HCT116 (cell line): ENCODE measurements at regions not wholly inside any gene's neighbourhood (a gene's known extent, or its start where the extent isn't known, plus 50 kb on each side); places are given as distances from the start of the nearest gene placed in this dataset.

Experiments used
- ATAC-seq: fragments of 200-7000 bp; cut with Tn5 transposase; 2 replicates; pipeline ENCODE4 v1.9.1; 2020; ENCODE audit warnings: mild to moderate bottlenecking, moderate library complexity
- BruUV-seq: library from RNA; stranded (reverse); fragments of 400-500 nt; replicated peaks from 2 replicates; lab custom pipeline; 2021; lab: Mats Ljungman, UMichigan
- CTCF ChIA-PET: fragments of 300-600 bp; sonication (Branson Sonifier 250); formaldehyde crosslinking; loops from one replicate; lab custom pipeline; 2021; ENCODE audit warnings: antibody characterized with exemption; lab: Charles Lee
- POLR2A ChIA-PET: fragments of 300-600, 350-600 bp; sonication (Branson Sonifier 250); formaldehyde crosslinking; loops from one replicate; lab custom pipeline; 2021; ENCODE audit warnings: antibody characterized with exemption; lab: Charles Lee
- RAD21 ChIA-PET, 2 experiments: fragments of 300-600 bp; sonication (Branson Sonifier 250); formaldehyde crosslinking; loops; one replicate each; lab custom pipeline; 2023; ENCODE audit warnings: low total read pairs in 2 of 2; ENCODE audit not compliant: uncharacterized antibody in 2 of 2, unreplicated experiment in 2 of 2, low non-redundant PET in 1 of 2; lab: Charles Lee
- DNase-seq: peaks from one replicate; pipeline ENCODE4 v3.0.0-alpha.2; 2010; ENCODE audit warnings: low read depth, low spot score
- H2AFZ ChIP-seq: fragments of 200-600 bp; shearing (Covaris generic), sonication (generic); 2 replicates; pipeline ENCODE4 v1.6.1; 2017; ENCODE audit warnings: low read depth, mixed run types, mixed read lengths, antibody characterized with exemption, low read length; ENCODE audit not compliant: poor library complexity, severe bottlenecking
- H3K27ac ChIP-seq: 2 replicates; pipeline ENCODE4 v1.5.1; 2012; ENCODE audit warnings: low read depth, low read length
- H3K27me3 ChIP-seq: fragments of 200-600 bp; sonication (generic); 2 replicates; pipeline ENCODE4 v1.6.1; 2016; ENCODE audit warnings: mixed run types, low read length, mixed read lengths; ENCODE audit not compliant: insufficient read depth
- H3K36me3 ChIP-seq, 2 experiments: fragments of 200-500 bp in 1 of 2; fragments of 200-600 bp in 1 of 2; sonication (Bioruptor generic) in 1 of 2; sonication (generic) in 1 of 2; 2 replicates each; pipeline versions ENCODE4 v1.5.1 to v1.6.1; 2014 to 2016; ENCODE audit warnings: low read length in 2 of 2, inconsistent platforms in 1 of 2, mixed read lengths in 1 of 2, mixed run types in 1 of 2; ENCODE audit not compliant: insufficient read depth in 2 of 2, control insufficient read depth in 1 of 2
- H3K4me1 ChIP-seq, 2 experiments: fragments of 200-600 bp in 1 of 2; sonication (generic) in 1 of 2; 2 replicates each; pipeline versions ENCODE4 v1.5.1 to v1.6.1; 2012 to 2017; ENCODE audit warnings: low read length in 2 of 2, inconsistent platforms in 1 of 2, mild to moderate bottlenecking in 1 of 2, mixed read lengths in 1 of 2, mixed run types in 1 of 2, moderate library complexity in 1 of 2; ENCODE audit not compliant: insufficient read depth in 2 of 2, control insufficient read depth in 1 of 2
- H3K4me2 ChIP-seq: fragments of 200-600 bp; sonication (generic); 2 replicates; pipeline ENCODE4 v1.6.1; 2017; ENCODE audit warnings: mixed run types, low read length, mixed read lengths
- H3K4me3 ChIP-seq, 2 experiments: fragments of 200-600 bp in 1 of 2; sonication (generic) in 1 of 2; replicated peaks in 1 of 2; 2 replicates each; pipeline ENCODE4 v1.5.1; 2011 to 2016; ENCODE audit warnings: low read length in 2 of 2, control low read depth in 1 of 2, low read depth in 1 of 2, mild to moderate bottlenecking in 1 of 2, mixed read lengths in 1 of 2, mixed run types in 1 of 2
- H3K79me2 ChIP-seq: fragments of 200-600 bp; sonication (generic); 2 replicates; pipeline ENCODE4 v1.6.1; 2017; ENCODE audit warnings: mild to moderate bottlenecking, mixed run types, low read length, moderate library complexity, mixed read lengths; ENCODE audit not compliant: insufficient read depth
- H3K9ac ChIP-seq: fragments of 200-600 bp; sonication (generic); 2 replicates; pipeline ENCODE4 v1.6.1; 2016; ENCODE audit warnings: low read length, mixed read lengths
- H3K9me2 ChIP-seq: fragments of 200-600 bp; sonication (generic), shearing (Covaris generic); 2 replicates; pipeline ENCODE4 v1.6.1; 2017; ENCODE audit warnings: mixed run types, mild to moderate bottlenecking, moderate library complexity; ENCODE audit not compliant: insufficient read depth
- H3K9me3 ChIP-seq, 2 experiments: fragments of 200-500 bp in 1 of 2; fragments of 200-600 bp in 1 of 2; sonication (Bioruptor generic) in 1 of 2; sonication (generic) in 1 of 2; 2 replicates each; pipeline ENCODE4 v1.6.1; 2014 to 2017; ENCODE audit warnings: low read length in 2 of 2, mixed read lengths in 2 of 2, inconsistent platforms in 1 of 2, low read depth in 1 of 2, mild to moderate bottlenecking in 1 of 2, mixed run types in 1 of 2, moderate library complexity in 1 of 2; ENCODE audit not compliant: control insufficient read depth in 1 of 2, insufficient read depth in 1 of 2
- H4K20me1 ChIP-seq: fragments of 200-600 bp; sonication (generic), shearing (Covaris generic); 2 replicates; pipeline ENCODE4 v1.6.1; 2017; ENCODE audit warnings: mixed run types, mild to moderate bottlenecking, moderate library complexity; ENCODE audit not compliant: insufficient read depth
- CBX3 ChIP-seq: IDR thresholded peaks from 2 replicates; pipeline ENCODE4 v1.6.1; 2012; ENCODE audit warnings: low read depth
- EZH2 ChIP-seq: fragments of 200-600 bp; sonication (generic); IDR thresholded peaks from 2 replicates; pipeline ENCODE4 v1.6.1; 2017; ENCODE audit warnings: antibody characterized with exemption, mixed run types
- EZH2phosphoT487 ChIP-seq: fragments of 200-600 bp; IDR thresholded peaks from 2 replicates; pipeline ENCODE4 v1.6.1; 2018; ENCODE audit warnings: antibody characterized with exemption, borderline replicate concordance
- MAX ChIP-seq: IDR thresholded peaks from 2 replicates; pipeline ENCODE4 v1.6.1; 2012
- POLR2A ChIP-seq: IDR thresholded peaks from 2 replicates; pipeline ENCODE4 v1.7.0; 2011; ENCODE audit warnings: borderline replicate concordance; ENCODE audit not compliant: insufficient read depth, insufficient read length; ENCODE audit errors: extremely low read depth
- RAD21 ChIP-seq: IDR thresholded peaks from 2 replicates; pipeline ENCODE4 v1.6.1; 2012; ENCODE audit warnings: low read depth, mild to moderate bottlenecking
- SIN3A ChIP-seq: IDR thresholded peaks from 2 replicates; pipeline ENCODE4 v1.6.1; 2012; ENCODE audit warnings: low read depth
- SRF ChIP-seq: IDR thresholded peaks from 2 replicates; pipeline ENCODE4 v1.6.1; 2012; ENCODE audit warnings: low read depth
- YY1 ChIP-seq: IDR thresholded peaks from 2 replicates; pipeline ENCODE4 v1.6.1; 2011; ENCODE audit warnings: low read length, low read depth, moderate library complexity, mild to moderate bottlenecking; ENCODE audit not compliant: insufficient replicate concordance; ENCODE audit errors: extremely low read depth
- ZBTB33 ChIP-seq: IDR thresholded peaks from 2 replicates; pipeline ENCODE4 v1.6.1; 2011; ENCODE audit warnings: mild to moderate bottlenecking, low read length, moderate library complexity; ENCODE audit not compliant: insufficient replicate concordance; ENCODE audit errors: extremely low read depth
- ZNF274 ChIP-seq: fragments of 200-500 bp; sonication (Bioruptor generic); IDR thresholded peaks from 2 replicates; pipeline ENCODE4 v1.6.1; 2014; ENCODE audit warnings: mild to moderate bottlenecking, low read depth, low read length, inconsistent platforms
- intact Hi-C: fragments of 100-400 bp; cut with micrococcal nuclease; formaldehyde crosslinking; loops from 2 replicates; pipeline ENCODE4 v1.10.0; 2022
- TF ChIP-seq, protein P1 (sequence below): IDR thresholded peaks from 2 replicates; pipeline ENCODE4 v1.6.1; 2012; ENCODE audit warnings: low read depth
- TF ChIP-seq, protein P2 (sequence below): IDR thresholded peaks from 2 replicates; pipeline ENCODE4 v1.6.1; 2012

GRCh38 chr15:85849946-85850345 lies 55.2 kb upstream of the KLHL25 start:
- H3K9me2 ChIP-seq: no peaks in the 10 kb centered on the region
- H3K9me3 ChIP-seq: no peaks in the 10 kb centered on the region
- TF ChIP-seq YY1 (no peak), ZNF274 (no peak), SRF (no peak), MAX (no peak), ZBTB33 (no peak), CBX3 (no peak), EZH2phosphoT487 (no peak), POLR2A (no peak)
- H3K79me2 ChIP-seq: no peaks in the 10 kb centered on the region
- no peak overlapping the region for H2AFZ ChIP-seq
- intact Hi-C loops: no loop called here
- no peaks in the 10 kb centered on the region for H3K36me3 ChIP-seq
- H3K27ac ChIP-seq: no peak overlapping the region
- H3K4me3 ChIP-seq: no peak overlapping the region
- ChIA-PET RAD21 (no interaction called here), POLR2A (no interaction called here), CTCF (no interaction called here)
- H3K4me1 ChIP-seq: no peaks in the 10 kb centered on the region
- H3K9ac ChIP-seq: no peak overlapping the region
- no TSS peak for BruUV-seq
- ATAC-seq: no peak
- no peak for DNase-seq
- no peak overlapping the region for H3K4me2 ChIP-seq
- H4K20me1 ChIP-seq: no peaks in the 10 kb centered on the region
- H3K27me3 ChIP-seq: peaks cover 20% of the 10 kb centered on the region

- no peak for DNase-seq
- Histone ChIP-seq H3K27ac (no peak overlapping the region), H3K27me3 (peaks cover 14% of the 10 kb centered on the region; the same call in 1 of the 2 replicates), H4K20me1 (no peaks in the 10 kb centered on the region), H3K9me3 (no peaks in the 10 kb centered on the region), H3K4me1 (no peaks in the 10 kb centered on the region), H3K4me3 (no peak overlapping the region), H3K9ac (no peak overlapping the region), H3K9me2 (no peaks in the 10 kb centered on the region), H2AFZ (no peak overlapping the region), H3K36me3 (no peaks in the 10 kb centered on the region), H3K79me2 (no peaks in the 10 kb centered on the region), H3K4me2 (no peak overlapping the region)
- BruUV-seq: no TSS peak
- ChIA-PET POLR2A (no interaction called here), CTCF (no interaction called here), RAD21 (interaction anchor here in 1 of 2 experiments (0.6 kb wide), 1 partner anchor 245 kb away, joined by 5 read pairs; no protein-coding TSS in a partner anchor)
- intact Hi-C loops: no loop called here
- TF ChIP-seq EZH2 (no peak), YY1 (no peak), RAD21 (no peak), SIN3A (no peak), EZH2phosphoT487 (no peak)
- TF ChIP-seq, protein P1, sequence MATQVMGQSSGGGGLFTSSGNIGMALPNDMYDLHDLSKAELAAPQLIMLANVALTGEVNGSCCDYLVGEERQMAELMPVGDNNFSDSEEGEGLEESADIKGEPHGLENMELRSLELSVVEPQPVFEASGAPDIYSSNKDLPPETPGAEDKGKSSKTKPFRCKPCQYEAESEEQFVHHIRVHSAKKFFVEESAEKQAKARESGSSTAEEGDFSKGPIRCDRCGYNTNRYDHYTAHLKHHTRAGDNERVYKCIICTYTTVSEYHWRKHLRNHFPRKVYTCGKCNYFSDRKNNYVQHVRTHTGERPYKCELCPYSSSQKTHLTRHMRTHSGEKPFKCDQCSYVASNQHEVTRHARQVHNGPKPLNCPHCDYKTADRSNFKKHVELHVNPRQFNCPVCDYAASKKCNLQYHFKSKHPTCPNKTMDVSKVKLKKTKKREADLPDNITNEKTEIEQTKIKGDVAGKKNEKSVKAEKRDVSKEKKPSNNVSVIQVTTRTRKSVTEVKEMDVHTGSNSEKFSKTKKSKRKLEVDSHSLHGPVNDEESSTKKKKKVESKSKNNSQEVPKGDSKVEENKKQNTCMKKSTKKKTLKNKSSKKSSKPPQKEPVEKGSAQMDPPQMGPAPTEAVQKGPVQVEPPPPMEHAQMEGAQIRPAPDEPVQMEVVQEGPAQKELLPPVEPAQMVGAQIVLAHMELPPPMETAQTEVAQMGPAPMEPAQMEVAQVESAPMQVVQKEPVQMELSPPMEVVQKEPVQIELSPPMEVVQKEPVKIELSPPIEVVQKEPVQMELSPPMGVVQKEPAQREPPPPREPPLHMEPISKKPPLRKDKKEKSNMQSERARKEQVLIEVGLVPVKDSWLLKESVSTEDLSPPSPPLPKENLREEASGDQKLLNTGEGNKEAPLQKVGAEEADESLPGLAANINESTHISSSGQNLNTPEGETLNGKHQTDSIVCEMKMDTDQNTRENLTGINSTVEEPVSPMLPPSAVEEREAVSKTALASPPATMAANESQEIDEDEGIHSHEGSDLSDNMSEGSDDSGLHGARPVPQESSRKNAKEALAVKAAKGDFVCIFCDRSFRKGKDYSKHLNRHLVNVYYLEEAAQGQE: no peak
- TF ChIP-seq, protein P2, sequence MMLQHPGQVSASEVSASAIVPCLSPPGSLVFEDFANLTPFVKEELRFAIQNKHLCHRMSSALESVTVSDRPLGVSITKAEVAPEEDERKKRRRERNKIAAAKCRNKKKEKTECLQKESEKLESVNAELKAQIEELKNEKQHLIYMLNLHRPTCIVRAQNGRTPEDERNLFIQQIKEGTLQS: no peak
- no peak for ATAC-seq
Observed at GRCh38 chr15:85852969-85853368, 58.2 kb upstream of the KLHL25 start.
